Activated CD8-positive, alpha-beta T cell treated with anti-CD3 and anti-CD28 coated beads for 36 hours (primary cell): ENCODE measurements at regions not wholly inside any gene's neighbourhood (a gene's known extent, or its start where the extent isn't known, plus 50 kb on each side); places are given as distances from the start of the nearest gene placed in this dataset.

Source experiments
- ATAC-seq: fragments of 200-7000 bp; cut with Tn5 transposase; one replicate; pipeline ENCODE4 v1.10.0; 2021; ENCODE audit warnings: mild to moderate bottlenecking, moderate library complexity
- CTCF ChIA-PET: fragments of 350-600 bp; sonication (Branson Sonifier 250); formaldehyde crosslinking; loops from one replicate; lab custom pipeline; 2021; ENCODE audit warnings: antibody characterized with exemption; lab: Charles Lee
- POLR2A ChIA-PET: fragments of 350-600 bp; sonication (Branson Sonifier 250); formaldehyde crosslinking; loops from one replicate; lab custom pipeline; 2021; ENCODE audit warnings: antibody characterized with exemption; lab: Charles Lee
- DNase-seq: peaks from one replicate; pipeline ENCODE4 v3.0.0-alpha.2; 2020
- H3K27ac Mint-ChIP-seq: one replicate; pipeline ENCODE4 v1.8.0; 2021; ENCODE audit warnings: mild to moderate bottlenecking, mixed read lengths
- H3K27me3 Mint-ChIP-seq: one replicate; pipeline ENCODE4 v1.8.0; 2021; ENCODE audit warnings: mixed read lengths
- H3K36me3 Mint-ChIP-seq: one replicate; pipeline ENCODE4 v1.8.0; 2021; ENCODE audit warnings: low read depth, mixed read lengths
- H3K4me1 Mint-ChIP-seq: one replicate; pipeline ENCODE4 v1.8.0; 2021; ENCODE audit warnings: low read depth, mixed read lengths
- H3K4me3 Mint-ChIP-seq: one replicate; pipeline ENCODE4 v1.8.0; 2021; ENCODE audit warnings: mild to moderate bottlenecking, moderate library complexity, mixed read lengths
- H3K9me3 Mint-ChIP-seq: one replicate; pipeline ENCODE4 v1.8.0; 2021; ENCODE audit warnings: mixed read lengths
- intact Hi-C: fragments of 100-400 bp; cut with micrococcal nuclease; formaldehyde crosslinking; loops from one replicate; pipeline ENCODE4 v1.10.0; 2022
- TF ChIP-seq, protein P1 (sequence below): fragments of 200-600 bp; IDR thresholded peaks from one replicate; pipeline ENCODE4 v1.8.0; 2022; ENCODE audit warnings: antibody characterized with exemption, mild to moderate bottlenecking

DNA sequence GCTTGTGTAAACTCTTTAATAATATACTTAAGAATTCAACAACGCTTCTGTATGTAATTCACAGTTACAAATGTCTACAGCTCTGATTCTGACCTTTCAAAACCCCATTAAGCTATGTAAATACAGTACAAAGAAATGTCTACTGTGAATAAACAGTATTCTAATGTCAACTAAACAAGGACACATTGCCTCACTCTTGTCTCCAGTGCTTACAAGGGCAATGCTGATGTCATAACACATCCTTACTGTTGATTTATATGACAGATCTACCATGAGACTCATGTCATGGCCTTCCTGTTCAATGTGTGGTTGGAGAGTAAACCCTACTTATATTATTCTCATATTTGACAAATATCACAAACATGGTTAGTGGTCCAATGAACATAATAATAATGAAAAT lies 256.1 kb upstream of the ADGRL3 start:
- POLR2A ChIA-PET: no interaction called here

DNA sequence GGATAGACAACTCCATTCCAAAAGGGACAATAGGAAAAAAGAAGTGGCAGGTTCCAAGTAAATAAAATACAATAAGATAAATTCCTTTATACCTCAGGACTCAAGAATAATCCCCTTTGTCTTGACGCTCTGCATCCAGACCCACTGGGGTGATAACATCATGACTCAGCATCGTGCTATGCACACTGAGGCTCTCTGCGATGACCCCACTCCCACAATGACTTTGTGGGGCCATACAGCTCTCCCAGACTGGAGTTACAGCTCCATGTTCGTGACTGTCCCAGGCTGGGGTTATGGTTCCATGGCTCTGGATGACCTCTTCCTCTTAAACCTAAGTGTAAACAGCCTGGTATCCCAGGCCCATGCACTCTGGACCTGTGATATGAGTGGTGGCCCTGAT lies 254.5 kb upstream of the ADGRL3 start:
- TF ChIP-seq, protein P1, sequence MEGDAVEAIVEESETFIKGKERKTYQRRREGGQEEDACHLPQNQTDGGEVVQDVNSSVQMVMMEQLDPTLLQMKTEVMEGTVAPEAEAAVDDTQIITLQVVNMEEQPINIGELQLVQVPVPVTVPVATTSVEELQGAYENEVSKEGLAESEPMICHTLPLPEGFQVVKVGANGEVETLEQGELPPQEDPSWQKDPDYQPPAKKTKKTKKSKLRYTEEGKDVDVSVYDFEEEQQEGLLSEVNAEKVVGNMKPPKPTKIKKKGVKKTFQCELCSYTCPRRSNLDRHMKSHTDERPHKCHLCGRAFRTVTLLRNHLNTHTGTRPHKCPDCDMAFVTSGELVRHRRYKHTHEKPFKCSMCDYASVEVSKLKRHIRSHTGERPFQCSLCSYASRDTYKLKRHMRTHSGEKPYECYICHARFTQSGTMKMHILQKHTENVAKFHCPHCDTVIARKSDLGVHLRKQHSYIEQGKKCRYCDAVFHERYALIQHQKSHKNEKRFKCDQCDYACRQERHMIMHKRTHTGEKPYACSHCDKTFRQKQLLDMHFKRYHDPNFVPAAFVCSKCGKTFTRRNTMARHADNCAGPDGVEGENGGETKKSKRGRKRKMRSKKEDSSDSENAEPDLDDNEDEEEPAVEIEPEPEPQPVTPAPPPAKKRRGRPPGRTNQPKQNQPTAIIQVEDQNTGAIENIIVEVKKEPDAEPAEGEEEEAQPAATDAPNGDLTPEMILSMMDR: no peak
- Mint-ChIP-seq H3K36me3 (no peaks in the 10 kb centered on the region), H3K9me3 (peaks cover 1% of the 10 kb centered on the region), H3K4me1 (no peaks in the 10 kb centered on the region), H3K27me3 (no peaks in the 10 kb centered on the region), H3K27ac (no peak overlapping the region), H3K4me3 (no peak overlapping the region)
- CTCF ChIA-PET: no interaction called here
- POLR2A ChIA-PET: interaction anchor here (0.6 kb wide), 1 partner anchor 38 kb away, joined by 3 read pairs; no protein-coding TSS in a partner anchor
- ATAC-seq (no peak), DNase-seq (no peak)
- intact Hi-C loops: no loop called here

More for the DNA sequence above, 256.1 kb upstream of the ADGRL3 start:
- Mint-ChIP-seq H3K4me3 (no peak overlapping the region), H3K4me1 (no peaks in the 10 kb centered on the region), H3K36me3 (no peaks in the 10 kb centered on the region), H3K9me3 (peaks cover 1% of the 10 kb centered on the region), H3K27ac (no peak overlapping the region), H3K27me3 (no peaks in the 10 kb centered on the region)
- CTCF ChIA-PET: no interaction called here
- TF ChIP-seq, protein P1: no peak
- intact Hi-C loops: no loop called here
- no peak for ATAC-seq
- no peak for DNase-seq

DNA sequence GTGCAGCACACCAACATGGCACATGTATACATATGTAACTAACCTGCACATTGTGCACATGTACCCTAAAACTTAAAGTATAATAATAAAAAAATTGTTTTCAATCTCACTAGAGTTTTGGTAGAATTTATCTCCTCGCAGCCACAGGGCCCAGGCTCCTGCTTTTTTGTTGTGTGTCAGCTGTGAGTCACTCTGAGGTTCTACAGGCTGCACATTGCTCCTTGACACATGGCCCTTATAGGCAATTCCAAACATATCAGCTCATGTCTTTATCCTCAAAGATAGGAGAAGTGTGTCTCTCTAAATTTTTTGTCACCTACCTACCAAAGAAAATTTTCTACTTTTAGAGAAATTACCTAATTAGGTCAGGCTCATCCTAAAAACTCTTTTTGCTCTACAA lies 252.1 kb upstream of the ADGRL3 start:
- no peaks in the 10 kb centered on the region for H3K27me3 Mint-ChIP-seq
- DNase-seq (no peak), ATAC-seq (no peak)
- ChIA-PET POLR2A (no interaction called here), CTCF (no interaction called here)
- peaks cover 3% of the 10 kb centered on the region for H3K9me3 Mint-ChIP-seq
- H3K36me3 Mint-ChIP-seq: no peaks in the 10 kb centered on the region
- intact Hi-C loops: no loop called here
- no peak overlapping the region for H3K4me3 Mint-ChIP-seq
- no peaks in the 10 kb centered on the region for H3K4me1 Mint-ChIP-seq
- H3K27ac Mint-ChIP-seq: no peak overlapping the region
- TF ChIP-seq, protein P1: no peak

DNA sequence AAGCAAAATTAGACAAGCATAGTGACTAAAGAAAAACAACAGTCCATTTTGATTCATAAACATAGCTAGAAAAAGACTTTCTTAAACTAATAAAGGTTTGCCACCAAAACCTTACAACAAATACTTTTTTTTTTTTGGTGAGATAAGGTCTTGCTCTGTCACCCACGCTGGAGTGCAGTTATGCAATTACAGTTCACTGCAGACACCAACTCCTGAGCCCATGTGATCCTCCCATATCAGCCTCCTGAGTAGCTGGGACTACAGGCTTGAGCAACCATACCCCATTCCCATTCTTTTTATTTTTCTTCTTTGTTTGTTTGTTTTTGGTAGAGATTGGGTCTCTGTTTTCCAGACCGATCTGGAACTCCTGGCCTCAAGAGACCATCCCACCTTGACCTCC lies 247.2 kb upstream of the ADGRL3 start:
- ATAC-seq: no peak
- H3K4me3 Mint-ChIP-seq: no peak overlapping the region
- H3K9me3 Mint-ChIP-seq: peaks cover 4% of the 10 kb centered on the region
- POLR2A ChIA-PET: no interaction called here
- CTCF ChIA-PET: no interaction called here
- no peaks in the 10 kb centered on the region for H3K4me1 Mint-ChIP-seq
- H3K27ac Mint-ChIP-seq: no peak overlapping the region
- intact Hi-C loops: no loop called here
- no peaks in the 10 kb centered on the region for H3K36me3 Mint-ChIP-seq
- DNase-seq: no peak
- TF ChIP-seq, protein P1: no peak
- H3K27me3 Mint-ChIP-seq: no peaks in the 10 kb centered on the region

DNA sequence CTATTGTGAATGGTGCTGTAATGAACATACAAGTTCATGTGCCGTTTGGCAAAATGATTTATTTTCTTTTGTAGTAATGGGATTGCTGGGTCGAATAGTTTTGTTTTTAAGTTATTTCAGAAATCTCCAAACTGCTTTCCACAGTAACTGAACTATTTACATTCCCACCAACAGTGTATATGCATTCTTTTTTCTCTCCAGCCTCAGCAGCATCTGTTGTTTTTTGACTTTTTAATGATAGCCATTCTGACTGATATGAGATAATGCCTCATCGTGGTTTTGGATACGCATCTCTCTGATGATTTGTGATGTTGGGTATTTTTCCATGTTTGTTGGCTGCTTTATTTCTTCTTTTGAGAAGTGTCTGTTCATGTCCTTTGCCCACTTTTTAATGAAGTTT lies 246.3 kb upstream of the ADGRL3 start:
- H3K9me3 Mint-ChIP-seq: peaks cover 5% of the 10 kb centered on the region
- no peaks in the 10 kb centered on the region for H3K4me1 Mint-ChIP-seq
- CTCF ChIA-PET: no interaction called here
- POLR2A ChIA-PET: no interaction called here
- no peak overlapping the region for H3K4me3 Mint-ChIP-seq
- DNase-seq (no peak), ATAC-seq (no peak)
- H3K27me3 Mint-ChIP-seq: no peaks in the 10 kb centered on the region
- no peaks in the 10 kb centered on the region for H3K36me3 Mint-ChIP-seq
- no peak overlapping the region for H3K27ac Mint-ChIP-seq
- TF ChIP-seq, protein P1: no peak
- intact Hi-C loops: no loop called here
